Sigmoid colon (tissue), 6 donors: ENCODE measurements at regions not wholly inside any gene's neighbourhood (a gene's known extent, or its start where the extent isn't known, plus 50 kb on each side); places are given as distances from the start of the nearest gene placed in this dataset.

Experiments
- DNase-seq: peaks from one replicate; pipeline ENCODE4 v3.0.0-alpha.2; 2019
- H3K27ac ChIP-seq, 4 donors: fragments of 200-600 bp; sonication (generic); one replicate each; pipeline ENCODE4 v1.5.1; 2016 to 2019; ENCODE audit warnings: mild to moderate bottlenecking in 1 of 4
- H3K27me3 ChIP-seq, 3 donors: fragments of 200-600 bp; sonication (generic); one replicate each; pipeline ENCODE4 v1.5.1; 2019; ENCODE audit warnings: mild to moderate bottlenecking in 1 of 3
- H3K36me3 ChIP-seq, 4 donors: fragments of 200-600 bp; sonication (generic); one replicate each; pipeline ENCODE4 v1.5.1; 2016 to 2019
- H3K4me1 ChIP-seq, 4 donors: fragments of 200-600 bp; sonication (generic); one replicate each; pipeline ENCODE4 v1.5.1; 2017 to 2019
- H3K4me3 ChIP-seq, 4 donors: fragments of 200-600 bp; sonication (generic); one replicate each; pipeline ENCODE4 v1.5.1; 2017 to 2019; ENCODE audit warnings: mild to moderate bottlenecking in 2 of 4, moderate library complexity in 1 of 4
- H3K9me3 ChIP-seq, 4 donors: fragments of 200-600 bp in 3 of 4; sonication (generic) in 3 of 4; one replicate each; pipeline versions ENCODE4 v1.5.1 to v1.6.1; 2013 to 2019
- EP300 ChIP-seq, 4 donors: sonication (generic); formaldehyde crosslinking; IDR thresholded peaks; one replicate each; pipeline ENCODE4 v1.6.1; 2017; ENCODE audit warnings: antibody characterized with exemption in 4 of 4
- POLR2A ChIP-seq, 2 donors: fragments of 450-650 bp; IDR thresholded peaks; one replicate each; pipeline ENCODE4 v1.6.1; 2016; ENCODE audit warnings: antibody characterized with exemption in 2 of 2, mild to moderate bottlenecking in 2 of 2, moderate library complexity in 2 of 2
- POLR2AphosphoS5 ChIP-seq, 4 donors: sonication (generic); formaldehyde crosslinking; IDR thresholded peaks; one replicate each; pipeline ENCODE4 v1.6.1; 2017; ENCODE audit warnings: antibody characterized with exemption in 4 of 4
- WGBS, 2 donors: extraction: QIAGEN DNeasy Blood & Tissue Kit; methylation state at CpG; one replicate each; pipeline ENCODE4 v1.1.7; 2013; 5-methylcytosine and 5-hydroxymethylcytosine counted together
- intact Hi-C: fragments of 100-400 bp; cut with DNase I; formaldehyde crosslinking; loops from one replicate; pipeline ENCODE4 v1.15.1; 2023
- TF ChIP-seq, protein P1 (sequence below), 4 experiments: fragments of 450-650 bp in 3 of 4; fragments of 200-600 bp in 1 of 4; IDR thresholded peaks; one replicate each; pipeline ENCODE4 v1.5.1; 2016 to 2019; ENCODE audit warnings: antibody characterized with exemption in 4 of 4, mild to moderate bottlenecking in 3 of 4, moderate library complexity in 2 of 4
- donor health status: healthy with polysubstance abuse.
- donor health status: healthy.

DNA sequence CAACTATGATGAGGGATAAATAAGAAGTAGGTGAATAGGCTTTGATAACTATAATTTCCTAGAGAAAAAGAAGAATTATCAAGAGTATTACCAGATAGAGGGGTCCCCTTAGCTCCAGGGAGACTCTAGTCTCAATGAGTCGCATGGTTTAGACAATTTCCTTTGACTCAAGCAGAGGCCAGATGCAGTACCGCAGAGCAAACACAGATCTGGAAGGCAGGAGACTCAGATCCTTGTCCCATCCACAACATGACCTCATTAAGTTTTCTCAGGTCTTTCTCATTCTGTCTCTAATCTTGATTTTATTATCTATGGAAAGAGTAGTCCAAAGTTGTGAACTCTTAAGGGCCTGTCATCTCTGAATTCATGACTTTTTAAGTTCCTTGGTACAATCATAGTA is 987.9 kb downstream of the NTRK3 start:
- no peak for DNase-seq
- intact Hi-C loops = no loop called here
- TF ChIP-seq, protein P1, sequence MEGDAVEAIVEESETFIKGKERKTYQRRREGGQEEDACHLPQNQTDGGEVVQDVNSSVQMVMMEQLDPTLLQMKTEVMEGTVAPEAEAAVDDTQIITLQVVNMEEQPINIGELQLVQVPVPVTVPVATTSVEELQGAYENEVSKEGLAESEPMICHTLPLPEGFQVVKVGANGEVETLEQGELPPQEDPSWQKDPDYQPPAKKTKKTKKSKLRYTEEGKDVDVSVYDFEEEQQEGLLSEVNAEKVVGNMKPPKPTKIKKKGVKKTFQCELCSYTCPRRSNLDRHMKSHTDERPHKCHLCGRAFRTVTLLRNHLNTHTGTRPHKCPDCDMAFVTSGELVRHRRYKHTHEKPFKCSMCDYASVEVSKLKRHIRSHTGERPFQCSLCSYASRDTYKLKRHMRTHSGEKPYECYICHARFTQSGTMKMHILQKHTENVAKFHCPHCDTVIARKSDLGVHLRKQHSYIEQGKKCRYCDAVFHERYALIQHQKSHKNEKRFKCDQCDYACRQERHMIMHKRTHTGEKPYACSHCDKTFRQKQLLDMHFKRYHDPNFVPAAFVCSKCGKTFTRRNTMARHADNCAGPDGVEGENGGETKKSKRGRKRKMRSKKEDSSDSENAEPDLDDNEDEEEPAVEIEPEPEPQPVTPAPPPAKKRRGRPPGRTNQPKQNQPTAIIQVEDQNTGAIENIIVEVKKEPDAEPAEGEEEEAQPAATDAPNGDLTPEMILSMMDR (IDR thresholded peaks at IDR 0.05) = no peak
- TF ChIP-seq EP300 (IDR thresholded peaks at IDR 0.05) = no peak
- TF ChIP-seq POLR2A (IDR thresholded peaks at IDR 0.05) = no peak
- TF ChIP-seq POLR2AphosphoS5 (IDR thresholded peaks at IDR 0.05) = no peak
- Histone ChIP-seq H3K36me3 (no peaks in the 10 kb centered on the region), H3K4me3 (no peak overlapping the region), H3K4me1 (no peaks in the 10 kb centered on the region), H3K27ac (no peak overlapping the region), H3K9me3 (no peaks in the 10 kb centered on the region), H3K27me3 (no peaks in the 10 kb centered on the region)
- 86 to 87% methylated on average over 2 of the region's 2 CpGs for WGBS, 2 donors

DNA sequence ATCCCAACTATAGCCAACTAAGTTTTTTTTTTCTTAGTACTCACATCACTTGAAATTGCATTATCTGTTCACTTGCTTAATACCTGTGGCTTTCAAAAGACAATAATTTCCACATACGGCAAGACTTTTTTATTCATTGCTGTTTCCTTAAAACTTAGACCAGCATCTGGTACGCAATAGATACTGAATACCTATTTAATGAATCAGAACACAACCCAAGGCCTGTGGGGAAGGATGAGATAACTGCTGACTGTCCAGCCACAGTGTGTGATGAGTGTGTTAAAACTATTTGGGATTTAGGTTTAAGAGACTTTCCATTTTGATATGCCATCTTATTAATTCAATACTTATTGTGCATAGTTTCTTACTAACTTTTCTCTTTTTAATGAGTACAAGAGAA is 988.7 kb downstream of the NTRK3 start:
- Histone ChIP-seq H3K27ac (no peak overlapping the region), H3K4me3 (no peak overlapping the region), H3K9me3 (no peaks in the 10 kb centered on the region), H3K36me3 (no peaks in the 10 kb centered on the region), H3K27me3 (no peaks in the 10 kb centered on the region), H3K4me1 (no peaks in the 10 kb centered on the region)
- WGBS, 2 donors = 70 to 94% methylated on average over 2 of the region's 2 CpGs
- no peak for DNase-seq
- TF ChIP-seq, protein P1 (IDR thresholded peaks at IDR 0.05) = no peak
- no peak for TF ChIP-seq POLR2A (IDR thresholded peaks at IDR 0.05)
- TF ChIP-seq POLR2AphosphoS5 (IDR thresholded peaks at IDR 0.05) = no peak
- TF ChIP-seq EP300 (IDR thresholded peaks at IDR 0.05) = no peak
- intact Hi-C loops = no loop called here

DNA sequence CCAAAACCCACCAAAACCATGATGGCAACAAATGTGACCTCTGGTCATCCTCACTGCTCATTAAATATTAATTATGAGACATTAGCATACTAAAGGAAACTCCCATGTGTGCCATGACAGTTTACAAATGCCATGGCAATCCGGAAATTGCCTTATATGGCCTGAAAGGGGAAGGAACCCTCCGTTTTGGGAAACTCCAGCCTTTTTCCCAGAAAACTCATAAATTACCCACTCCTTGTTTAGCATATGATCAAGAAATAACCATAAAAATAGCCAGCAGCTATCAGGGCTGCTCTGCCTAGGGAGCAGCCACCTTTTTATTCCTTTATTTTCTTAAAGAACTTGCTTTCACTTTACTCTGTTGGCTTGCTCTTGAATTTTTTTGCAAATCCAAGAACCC is 992.7 kb downstream of the NTRK3 start:
- Histone ChIP-seq H3K36me3 (no peaks in the 10 kb centered on the region), H3K27me3 (no peaks in the 10 kb centered on the region), H3K4me1 (no peaks in the 10 kb centered on the region), H3K27ac (no peak overlapping the region), H3K4me3 (no peak overlapping the region), H3K9me3 (no peaks in the 10 kb centered on the region)
- WGBS, 2 donors = 28 to 52% methylated on average over 2 of the region's 2 CpGs
- intact Hi-C loops = no loop called here
- TF ChIP-seq POLR2A (IDR thresholded peaks at IDR 0.05) = no peak
- TF ChIP-seq, protein P1 (IDR thresholded peaks at IDR 0.05) = no peak
- no peak for TF ChIP-seq POLR2AphosphoS5 (IDR thresholded peaks at IDR 0.05)
- TF ChIP-seq EP300 (IDR thresholded peaks at IDR 0.05) = no peak
- DNase-seq = no peak

DNA sequence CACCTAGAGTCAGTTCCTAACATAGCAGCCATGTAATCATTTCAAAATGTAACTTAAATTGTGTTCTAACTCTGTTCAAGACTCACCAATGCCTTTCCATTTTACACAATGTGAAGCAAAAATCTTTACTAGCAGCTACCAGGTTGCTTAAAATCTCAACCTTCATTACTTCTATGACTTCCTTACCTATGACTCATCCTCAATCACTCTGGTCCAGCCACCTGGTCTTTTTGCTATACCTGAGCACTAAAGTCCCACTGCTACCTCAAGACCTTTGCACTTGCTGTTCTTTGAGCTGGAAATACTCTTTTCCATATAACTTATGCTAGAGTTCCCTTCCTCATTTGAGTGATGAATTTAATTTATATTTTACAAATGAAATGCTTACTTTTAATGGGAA is 993.2 kb downstream of the NTRK3 start:
- Histone ChIP-seq H3K27ac (no peak overlapping the region), H3K4me1 (no peaks in the 10 kb centered on the region), H3K36me3 (no peaks in the 10 kb centered on the region), H3K4me3 (no peak overlapping the region), H3K9me3 (no peaks in the 10 kb centered on the region), H3K27me3 (no peaks in the 10 kb centered on the region)
- DNase-seq = no peak
- no peak for TF ChIP-seq POLR2A (IDR thresholded peaks at IDR 0.05)
- TF ChIP-seq POLR2AphosphoS5 (IDR thresholded peaks at IDR 0.05) = no peak
- TF ChIP-seq, protein P1 (IDR thresholded peaks at IDR 0.05) = no peak
- TF ChIP-seq EP300 (IDR thresholded peaks at IDR 0.05) = no peak
- intact Hi-C loops = no loop called here

DNA sequence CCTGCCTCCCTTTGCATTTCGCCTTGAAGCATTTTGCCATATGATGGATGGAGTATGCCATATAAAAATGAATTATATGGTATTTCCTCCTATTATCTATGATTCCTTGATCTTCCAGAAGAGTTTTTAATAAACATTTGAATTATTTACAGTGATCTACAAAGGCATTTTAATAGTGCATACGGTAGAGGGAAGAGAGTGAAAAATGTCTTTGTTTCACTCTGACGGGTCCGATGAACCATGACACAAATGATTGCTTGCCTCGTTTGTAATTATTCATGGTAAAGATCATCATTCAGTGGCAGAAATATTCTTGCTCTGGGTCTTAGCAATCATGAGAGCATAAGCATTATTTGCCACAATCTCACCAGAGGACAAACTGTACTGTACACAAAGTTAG is 1010.9 kb downstream of the NTRK3 start:
- intact Hi-C loops = no loop called here
- Histone ChIP-seq H3K27ac (no peak overlapping the region), H3K9me3 (no peaks in the 10 kb centered on the region), H3K4me3 (no peak overlapping the region), H3K36me3 (no peaks in the 10 kb centered on the region), H3K4me1 (no peaks in the 10 kb centered on the region), H3K27me3 (no peaks in the 10 kb centered on the region)
- no peak for DNase-seq
- no peak for TF ChIP-seq POLR2AphosphoS5 (IDR thresholded peaks at IDR 0.05)
- TF ChIP-seq, protein P1 (IDR thresholded peaks at IDR 0.05) = no peak
- TF ChIP-seq EP300 (IDR thresholded peaks at IDR 0.05) = no peak
- no peak for TF ChIP-seq POLR2A (IDR thresholded peaks at IDR 0.05)
- WGBS, 2 donors = 84 to 86% methylated on average over 5 of the region's 5 CpGs
